ENCODE measurements at regions not wholly inside any gene's neighbourhood (a gene's known extent, or its start where the extent isn't known, plus 50 kb on each side); places are given as distances from the start of the nearest gene placed in this dataset.

- no peak for DNase-seq (ENCODE audit: low spot score)
These were observed 387.0 kb downstream of the LRFN5 start for GRCh38 chr14:41993687-41994086.

- DNase-seq (ENCODE audit: low spot score): no peak
These were observed 380.0 kb downstream of the LRFN5 start for GRCh38 chr14:41986700-41987099.

DNA sequence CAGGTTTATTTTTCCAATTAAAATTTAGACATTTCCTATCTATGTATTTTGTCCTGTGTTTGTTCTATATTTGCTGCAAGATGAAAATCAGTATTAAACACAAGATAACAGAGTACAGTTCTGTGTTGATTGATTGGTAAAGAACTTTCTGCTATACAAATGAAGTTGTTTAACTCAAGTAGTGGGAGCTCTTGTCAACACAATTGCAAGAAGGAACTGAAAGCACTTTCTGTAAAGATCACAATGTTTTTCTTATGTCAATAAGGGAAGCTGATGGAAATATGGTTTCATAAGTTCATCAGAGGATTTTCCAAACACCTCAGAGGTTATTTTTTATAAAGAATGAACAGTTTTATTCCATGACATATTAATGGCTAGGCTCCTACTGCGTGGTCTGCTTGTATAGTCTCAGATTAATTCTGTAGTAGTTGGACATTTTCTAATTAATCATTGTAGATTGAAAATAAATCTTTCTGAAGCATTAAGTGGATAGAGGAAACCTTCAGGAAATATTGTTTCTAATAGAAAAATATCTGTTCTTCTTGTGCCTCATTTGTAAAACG lies 379.5 kb downstream of the LRFN5 start:
- no peak for DNase-seq (ENCODE audit: low spot score)

DNA sequence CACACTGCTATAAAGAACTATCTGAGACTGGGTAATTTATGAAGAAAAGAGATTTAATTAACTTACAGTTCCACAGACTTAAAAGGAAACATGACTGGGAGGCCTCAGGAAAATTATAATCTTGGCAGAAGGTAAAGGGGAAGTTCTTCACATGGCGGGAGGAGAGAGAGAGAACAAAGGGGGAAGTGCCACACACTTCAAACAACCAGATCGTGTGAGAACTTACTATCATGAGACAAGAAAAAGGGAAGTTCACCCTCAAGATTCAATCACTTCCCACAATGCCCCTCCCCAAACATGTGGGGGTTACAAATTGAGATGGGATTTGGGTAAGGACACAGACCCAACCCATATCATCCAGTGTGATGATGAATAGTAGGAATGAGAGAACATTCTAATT lies 366.5 kb downstream of the LRFN5 start:
- no peak for DNase-seq (ENCODE audit: low spot score)

DNA sequence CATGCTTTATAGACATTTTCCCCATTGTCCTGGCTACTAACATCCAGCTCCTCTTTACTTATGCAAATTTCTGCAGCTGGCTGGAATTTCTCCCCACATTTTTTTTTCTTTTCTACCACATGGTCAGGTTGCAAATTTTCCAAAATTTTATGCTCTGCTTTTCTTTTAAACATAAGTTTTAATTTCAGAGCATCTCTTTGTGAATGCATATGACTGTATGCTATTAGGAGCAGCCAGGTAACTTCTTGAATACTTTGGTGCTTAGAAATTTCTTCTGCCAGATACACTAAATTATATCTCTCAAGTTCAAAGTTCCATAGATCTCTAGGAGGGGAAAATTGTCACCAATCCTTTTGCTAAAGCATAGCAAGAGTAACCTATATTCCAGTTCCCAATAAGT lies 365.9 kb downstream of the LRFN5 start:
- DNase-seq (ENCODE audit: low spot score): no peak

- no peak for DNase-seq (ENCODE audit: low spot score)
These were observed 353.6 kb downstream of the LRFN5 start for GRCh38 chr14:41960281-41960680.

DNA sequence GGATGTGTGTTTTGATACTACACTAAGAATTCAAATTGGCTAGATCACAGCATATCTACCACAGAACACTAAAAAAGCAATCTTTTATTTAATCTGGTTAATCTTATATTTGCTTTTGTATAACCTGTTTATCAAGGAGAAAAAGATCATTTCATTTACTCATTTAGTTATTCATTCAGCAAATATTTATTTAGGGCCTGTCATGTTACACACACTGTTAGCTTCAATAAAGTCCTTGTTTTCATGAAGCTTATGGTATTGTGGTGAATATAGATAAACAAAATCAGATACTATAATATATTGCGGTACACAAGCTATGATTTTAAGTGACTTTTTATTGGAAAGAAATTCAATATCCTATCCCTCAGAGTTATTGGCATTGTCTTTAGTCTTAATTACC lies 350.8 kb downstream of the LRFN5 start:
- DNase-seq (ENCODE audit: low spot score): no peak
